Esophagus muscularis mucosa (tissue), 4 donors: ENCODE measurements at regions not wholly inside any gene's neighbourhood (a gene's known extent, or its start where the extent isn't known, plus 50 kb on each side); places are given as distances from the start of the nearest gene placed in this dataset.

Source experiments
- DNase-seq: peaks from one replicate; pipeline ENCODE4 v3.0.0-alpha.2; 2017; ENCODE audit errors: extremely low spot score
- H3K27ac ChIP-seq, 4 donors: fragments of 200-600 bp; sonication (generic); replicated peaks in 1 of 4; 1 replicate in 3 of 4; 2 replicates in 1 of 4; pipeline ENCODE4 v1.5.1; 2016 to 2019; ENCODE audit warnings: mild to moderate bottlenecking in 1 of 4
- H3K27me3 ChIP-seq, 4 donors: fragments of 200-600 bp; sonication (generic); one replicate each; pipeline versions ENCODE4 v1.5.1 to v1.6.0; 2016 to 2019
- H3K36me3 ChIP-seq, 4 donors: fragments of 200-600 bp; sonication (generic); one replicate each; pipeline ENCODE4 v1.5.1; 2016 to 2019
- H3K4me1 ChIP-seq, 4 donors: fragments of 200-600 bp; sonication (generic); one replicate each; pipeline ENCODE4 v1.5.1; 2016 to 2019
- H3K4me3 ChIP-seq, 4 donors: fragments of 200-600 bp; sonication (generic); 1 replicate in 2 of 4; 2 replicates in 2 of 4; pipeline ENCODE4 v1.5.1; 2016 to 2019; ENCODE audit warnings: mild to moderate bottlenecking in 4 of 4, moderate library complexity in 1 of 4
- H3K9me3 ChIP-seq, 4 donors: fragments of 200-600 bp; sonication (generic); 1 replicate in 3 of 4; 2 replicates in 1 of 4; pipeline ENCODE4 v1.5.1; 2016 to 2019
- CTCF ChIP-seq, 3 experiments: fragments of 200-600 bp in 2 of 3; fragments of 450-650 bp in 1 of 3; sonication (generic) in 2 of 3; IDR thresholded peaks; one replicate each; pipeline ENCODE4 v1.5.1; 2017 to 2019; ENCODE audit warnings: antibody characterized with exemption in 3 of 3, mild to moderate bottlenecking in 2 of 3, moderate library complexity in 1 of 3
- EP300 ChIP-seq: sonication (generic); formaldehyde crosslinking; IDR thresholded peaks from one replicate; pipeline ENCODE4 v1.6.1; 2017; ENCODE audit warnings: antibody characterized with exemption
- POLR2A ChIP-seq: fragments of 450-650 bp; IDR thresholded peaks from one replicate; pipeline ENCODE4 v1.6.1; 2017; ENCODE audit warnings: antibody characterized with exemption, moderate library complexity, mild to moderate bottlenecking, low read depth
- POLR2AphosphoS5 ChIP-seq, 2 donors: sonication (generic); formaldehyde crosslinking; IDR thresholded peaks; one replicate each; pipeline ENCODE4 v1.6.1; 2017; ENCODE audit warnings: antibody characterized with exemption in 2 of 2
- WGBS: methylation state at CpG from one replicate; pipeline ENCODE4 v1.1.5; 2018; 5-methylcytosine and 5-hydroxymethylcytosine counted together
- intact Hi-C: fragments of 100-400 bp; cut with DNase I; formaldehyde crosslinking; loops from one replicate; pipeline ENCODE4 v1.15.1; 2023

GRCh38 chr4:20096911-20097310 lies 154.8 kb upstream of the SLIT2 start:
- H3K9me3 ChIP-seq = no peaks in the 10 kb centered on the region
- H3K4me3 ChIP-seq = no peak overlapping the region
- WGBS = 83% methylated on average over 2 of the region's 2 CpGs
- H3K27ac ChIP-seq = no peak overlapping the region
- intact Hi-C loops = no loop called here
- TF ChIP-seq POLR2A (no peak), CTCF (IDR thresholded peaks at IDR 0.05) (no peak), POLR2AphosphoS5 (IDR thresholded peaks at IDR 0.05) (no peak), EP300 (no peak)
- H3K36me3 ChIP-seq = no peaks in the 10 kb centered on the region
- no peaks in the 10 kb centered on the region for H3K27me3 ChIP-seq
- H3K4me1 ChIP-seq = peaks cover 0 to 5% (median 1%) of the 10 kb centered on the region in 4 donors
- DNase-seq = no peak

GRCh38 chr4:20095805-20096541 lies 155.7 kb upstream of the SLIT2 start:
- no peak overlapping the region for H3K4me3 ChIP-seq
- intact Hi-C loops = no loop called here
- 84% methylated on average over 4 of the region's 4 CpGs for WGBS
- no peaks in the 10 kb centered on the region for H3K9me3 ChIP-seq
- H3K4me1 ChIP-seq = peaks cover 0 to 9% (median 2%) of the 10 kb centered on the region in 4 donors
- DNase-seq = no peak
- no peaks in the 10 kb centered on the region for H3K36me3 ChIP-seq
- no peaks in the 10 kb centered on the region for H3K27me3 ChIP-seq
- TF ChIP-seq EP300 = no peak
- no peak for TF ChIP-seq POLR2AphosphoS5 (IDR thresholded peaks at IDR 0.05)
- no peak for TF ChIP-seq POLR2A
- TF ChIP-seq CTCF (IDR thresholded peaks at IDR 0.05) = no peak
- H3K27ac ChIP-seq = no peak overlapping the region

GRCh38 chr4:20091781-20092180 lies 159.9 kb upstream of the SLIT2 start:
- Histone ChIP-seq H3K27ac (no peak overlapping the region), H3K4me1 (peaks cover 0 to 9% (median 2%) of the 10 kb centered on the region in 4 donors), H3K4me3 (no peak overlapping the region), H3K36me3 (no peaks in the 10 kb centered on the region), H3K27me3 (no peaks in the 10 kb centered on the region), H3K9me3 (no peaks in the 10 kb centered on the region)
- intact Hi-C loops = no loop called here
- TF ChIP-seq CTCF (IDR thresholded peaks at IDR 0.05) (no peak), POLR2AphosphoS5 (IDR thresholded peaks at IDR 0.05) (no peak), POLR2A (no peak), EP300 (no peak)
- 42% methylated on average over 1 of the region's 1 CpG for WGBS
- DNase-seq = no peak

- intact Hi-C loops = no loop called here
- Histone ChIP-seq H3K27ac (no peak overlapping the region), H3K4me3 (no peak overlapping the region), H3K36me3 (no peaks in the 10 kb centered on the region), H3K9me3 (no peaks in the 10 kb centered on the region), H3K27me3 (no peaks in the 10 kb centered on the region), H3K4me1 (peaks cover 0 to 14% (median 5%) of the 10 kb centered on the region in 4 donors)
- no peak for DNase-seq
- no peak for TF ChIP-seq POLR2A
- no peak for TF ChIP-seq POLR2AphosphoS5 (IDR thresholded peaks at IDR 0.05)
- TF ChIP-seq CTCF (IDR thresholded peaks at IDR 0.05) = no peak
- TF ChIP-seq EP300 = no peak
- WGBS = 96% methylated on average over 8 of the region's 8 CpGs
Observed at GRCh38 chr4:20087522-20087911, 164.2 kb upstream of the SLIT2 start.
